ENCODE measurements at regions not wholly inside any gene's neighbourhood (a gene's known extent, or its start where the extent isn't known, plus 50 kb on each side); places are given as distances from the start of the nearest gene placed in this dataset.

DNA sequence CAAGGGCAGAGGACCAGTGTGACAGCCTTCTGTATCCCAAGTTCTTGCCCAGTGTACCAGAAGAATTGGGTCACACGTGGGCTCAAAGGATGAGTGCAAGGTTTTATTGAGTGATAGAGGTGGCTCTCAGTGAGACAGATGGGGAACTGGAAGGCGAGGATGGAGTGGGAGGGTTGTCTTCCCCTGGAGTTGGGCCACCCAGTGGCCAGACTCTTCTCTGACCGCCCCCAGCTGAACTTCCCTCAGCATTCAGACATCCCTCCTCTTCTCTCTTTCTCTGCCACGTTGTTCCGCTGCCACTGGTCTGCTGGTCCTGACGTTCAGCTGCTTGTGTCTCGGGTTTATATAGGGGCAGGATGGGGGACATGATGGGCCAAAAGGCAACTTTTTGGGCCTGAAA lies 150.1 kb upstream of the IVNS1ABP start:
- no peak for TF ChIP-seq CTCF (IDR thresholded peaks at IDR 0.05)
- TF ChIP-seq POLR2A (IDR thresholded peaks at IDR 0.05), result no peak
